ENCODE measurements at regions not wholly inside any gene's neighbourhood (a gene's known extent, or its start where the extent isn't known, plus 50 kb on each side); places are given as distances from the start of the nearest gene placed in this dataset.

DNA sequence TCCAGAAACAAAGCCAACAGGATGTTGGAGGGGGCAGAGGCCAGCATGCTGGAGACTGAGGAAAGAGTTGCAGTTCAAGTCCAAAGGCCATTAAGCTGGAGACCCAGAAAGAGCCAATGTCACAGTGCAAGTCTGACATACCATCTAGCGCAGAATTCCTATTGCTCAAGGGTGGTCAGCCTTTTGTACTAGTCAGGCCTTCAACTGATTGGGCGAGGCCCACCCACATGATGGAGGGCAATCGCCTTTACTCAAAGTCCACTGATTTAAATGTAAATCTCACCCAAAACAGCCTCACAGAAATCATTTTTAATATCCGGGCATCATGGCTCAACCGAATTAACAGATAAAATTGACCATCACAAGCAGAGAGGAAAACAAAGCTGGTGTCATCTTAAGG lies 113.9 kb downstream of the RCN1 start:
- ChIA-PET POLR2A (ENCODE audit: low non-redundant PET) (no interaction called here), CTCF (no interaction called here)
- no peak for DNase-seq (ENCODE audit: low spot score)
- no peak for TF ChIP-seq EZH2 (IDR thresholded peaks at IDR 0.05; ENCODE audit: borderline replicate concordance, low read depth, low read length, poor library complexity, severe bottlenecking)
- TF ChIP-seq, protein P1, sequence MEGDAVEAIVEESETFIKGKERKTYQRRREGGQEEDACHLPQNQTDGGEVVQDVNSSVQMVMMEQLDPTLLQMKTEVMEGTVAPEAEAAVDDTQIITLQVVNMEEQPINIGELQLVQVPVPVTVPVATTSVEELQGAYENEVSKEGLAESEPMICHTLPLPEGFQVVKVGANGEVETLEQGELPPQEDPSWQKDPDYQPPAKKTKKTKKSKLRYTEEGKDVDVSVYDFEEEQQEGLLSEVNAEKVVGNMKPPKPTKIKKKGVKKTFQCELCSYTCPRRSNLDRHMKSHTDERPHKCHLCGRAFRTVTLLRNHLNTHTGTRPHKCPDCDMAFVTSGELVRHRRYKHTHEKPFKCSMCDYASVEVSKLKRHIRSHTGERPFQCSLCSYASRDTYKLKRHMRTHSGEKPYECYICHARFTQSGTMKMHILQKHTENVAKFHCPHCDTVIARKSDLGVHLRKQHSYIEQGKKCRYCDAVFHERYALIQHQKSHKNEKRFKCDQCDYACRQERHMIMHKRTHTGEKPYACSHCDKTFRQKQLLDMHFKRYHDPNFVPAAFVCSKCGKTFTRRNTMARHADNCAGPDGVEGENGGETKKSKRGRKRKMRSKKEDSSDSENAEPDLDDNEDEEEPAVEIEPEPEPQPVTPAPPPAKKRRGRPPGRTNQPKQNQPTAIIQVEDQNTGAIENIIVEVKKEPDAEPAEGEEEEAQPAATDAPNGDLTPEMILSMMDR (conservative IDR thresholded peaks at IDR 0.05; ENCODE audit: low read depth, low read length), result no peak
- no peaks in the 10 kb centered on the region for H3K4me1 ChIP-seq (ENCODE audit: insufficient read depth, low read length, poor library complexity, severe bottlenecking)
- H3K27ac ChIP-seq (ENCODE audit: low read depth, low read length, poor library complexity, severe bottlenecking), result no peak overlapping the region
- no peaks in the 10 kb centered on the region for H3K9me3 ChIP-seq (ENCODE audit: low read depth, low read length, poor library complexity, severe bottlenecking)
- peaks cover 33% of the 10 kb centered on the region for H3K27me3 ChIP-seq (replicated peaks; ENCODE audit: insufficient read depth, low read depth, low read length, poor library complexity)
- H3K4me3 ChIP-seq (ENCODE audit: low read depth, low read length, poor library complexity, severe bottlenecking), result no peak overlapping the region
- no peaks in the 10 kb centered on the region for H3K36me3 ChIP-seq (ENCODE audit: insufficient read depth, low read length, poor library complexity, severe bottlenecking)
- no TSS peak for BruUV-seq (replicated peaks)
- intact Hi-C loops (cut with micrococcal nuclease; ENCODE audit: unreplicated experiment), result no loop called here

DNA sequence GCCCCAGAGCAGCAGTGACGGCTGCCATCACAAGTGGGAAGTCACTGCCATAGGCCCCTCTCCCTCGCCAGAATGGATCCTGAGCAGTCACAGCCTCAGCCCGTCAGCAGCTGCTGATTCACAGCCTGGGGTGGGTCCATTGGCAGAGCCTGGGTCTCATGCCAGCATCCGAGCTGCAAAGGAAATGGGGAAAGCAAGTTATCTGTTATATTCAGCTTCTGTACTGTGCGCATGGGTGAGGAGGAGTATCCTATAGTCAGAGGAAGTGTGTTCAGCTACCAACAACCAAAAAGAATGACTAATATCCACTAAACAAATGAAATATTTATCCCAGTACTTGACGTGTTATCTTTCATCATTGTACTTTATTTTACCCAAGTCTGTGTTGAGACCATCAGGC lies 119.7 kb downstream of the RCN1 start:
- Histone ChIP-seq H3K4me1 (ENCODE audit: insufficient read depth, low read length, poor library complexity, severe bottlenecking) (no peaks in the 10 kb centered on the region), H3K9me3 (ENCODE audit: low read depth, low read length, poor library complexity, severe bottlenecking) (no peaks in the 10 kb centered on the region), H3K36me3 (ENCODE audit: insufficient read depth, low read length, poor library complexity, severe bottlenecking) (no peaks in the 10 kb centered on the region), H3K27me3 (replicated peaks; ENCODE audit: insufficient read depth, low read depth, low read length, poor library complexity) (peaks cover 66% of the 10 kb centered on the region), H3K27ac (ENCODE audit: low read depth, low read length, poor library complexity, severe bottlenecking) (no peak overlapping the region), H3K4me3 (ENCODE audit: low read depth, low read length, poor library complexity, severe bottlenecking) (no peak overlapping the region)
- POLR2A ChIA-PET (ENCODE audit: low non-redundant PET), result no interaction called here
- CTCF ChIA-PET, result no interaction called here
- TF ChIP-seq EZH2 (IDR thresholded peaks at IDR 0.05; ENCODE audit: borderline replicate concordance, low read depth, low read length, poor library complexity, severe bottlenecking), result no peak
- TF ChIP-seq, protein P1 (conservative IDR thresholded peaks at IDR 0.05; ENCODE audit: low read depth, low read length), result no peak
- intact Hi-C loops (cut with micrococcal nuclease; ENCODE audit: unreplicated experiment), result no loop called here
- peak; percentile 48 for DNase-seq (ENCODE audit: low spot score)
- BruUV-seq (replicated peaks), result no TSS peak

DNA sequence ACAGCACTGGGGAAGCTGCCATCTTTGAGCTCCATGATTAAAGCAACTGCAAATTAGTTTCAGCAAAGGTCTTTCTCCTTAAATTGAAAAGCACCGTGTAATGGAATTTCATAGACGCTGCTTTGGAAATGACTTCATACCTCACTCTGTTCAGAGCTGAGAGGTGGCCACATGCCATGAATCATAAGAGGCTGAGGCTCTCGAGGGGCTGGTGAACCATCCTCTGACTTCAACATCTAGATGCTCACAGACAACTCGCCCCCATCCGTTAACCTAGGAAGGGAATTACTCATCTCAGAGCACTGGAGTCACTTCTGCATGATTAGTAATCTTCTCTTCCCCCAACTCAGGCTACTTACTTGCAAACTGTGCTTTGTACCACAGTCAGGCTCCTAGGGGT lies 122.3 kb downstream of the RCN1 start:
- Histone ChIP-seq H3K9me3 (ENCODE audit: low read depth, low read length, poor library complexity, severe bottlenecking) (no peaks in the 10 kb centered on the region), H3K36me3 (ENCODE audit: insufficient read depth, low read length, poor library complexity, severe bottlenecking) (no peaks in the 10 kb centered on the region), H3K27me3 (replicated peaks; ENCODE audit: insufficient read depth, low read depth, low read length, poor library complexity) (peaks cover 54% of the 10 kb centered on the region), H3K4me3 (ENCODE audit: low read depth, low read length, poor library complexity, severe bottlenecking) (no peak overlapping the region), H3K4me1 (ENCODE audit: insufficient read depth, low read length, poor library complexity, severe bottlenecking) (no peaks in the 10 kb centered on the region), H3K27ac (ENCODE audit: low read depth, low read length, poor library complexity, severe bottlenecking) (no peak overlapping the region)
- ChIA-PET CTCF (interaction anchor here (0.5 kb wide), 1 partner anchor 10 kb away, joined by 3 read pairs; no protein-coding TSS in a partner anchor), POLR2A (ENCODE audit: low non-redundant PET) (no interaction called here)
- peak; percentile 77 for DNase-seq (ENCODE audit: low spot score)
- BruUV-seq (replicated peaks), result no TSS peak
- TF ChIP-seq EZH2 (IDR thresholded peaks at IDR 0.05; ENCODE audit: borderline replicate concordance, low read depth, low read length, poor library complexity, severe bottlenecking), result no peak
- TF ChIP-seq, protein P1 (conservative IDR thresholded peaks at IDR 0.05; ENCODE audit: low read depth, low read length), result no peak
- intact Hi-C loops (cut with micrococcal nuclease; ENCODE audit: unreplicated experiment), result no loop called here
